ENCODE measurements at regions not wholly inside any gene's neighbourhood (a gene's known extent, or its start where the extent isn't known, plus 50 kb on each side); places are given as distances from the start of the nearest gene placed in this dataset.
A peak's percentile ranks its signal among the peaks of the same experiment; 100 is the strongest.

GRCh38 chr5:174831031-174831660, 106.8 kb downstream of the MSX2 start:
- Histone ChIP-seq H3K9me2 (replicated peaks; ENCODE audit: insufficient read depth, low read length) (no peaks in the 10 kb centered on the region), H3K27ac (ENCODE audit: low read length) (no peak overlapping the region), H3K4me3 (ENCODE audit: low read length) (no peak overlapping the region), H3K9ac (ENCODE audit: low read length) (no peak overlapping the region), H2AFZ (ENCODE audit: low read length) (no peak overlapping the region), H3K27me3 (ENCODE audit: low read length) (0 out of 2 replicates have a peak, but pooled peaks cover 2% of the 10 kb centered on the region), H3K9me3 (ENCODE audit: low read length) (no peaks in the 10 kb centered on the region), H4K20me1 (ENCODE audit: insufficient read depth, low read depth, low read length) (no peaks in the 10 kb centered on the region), H3K36me3 (ENCODE audit: insufficient read depth, low read length) (no peaks in the 10 kb centered on the region), H3K4me1 (ENCODE audit: low read length) (no peaks in the 10 kb centered on the region), H3K79me2 (ENCODE audit: low read length) (no peaks in the 10 kb centered on the region), H3K4me2 (ENCODE audit: low read depth, low read length, poor library complexity, severe bottlenecking) (no peak overlapping the region)
- no peak for DNase-seq

DNA sequence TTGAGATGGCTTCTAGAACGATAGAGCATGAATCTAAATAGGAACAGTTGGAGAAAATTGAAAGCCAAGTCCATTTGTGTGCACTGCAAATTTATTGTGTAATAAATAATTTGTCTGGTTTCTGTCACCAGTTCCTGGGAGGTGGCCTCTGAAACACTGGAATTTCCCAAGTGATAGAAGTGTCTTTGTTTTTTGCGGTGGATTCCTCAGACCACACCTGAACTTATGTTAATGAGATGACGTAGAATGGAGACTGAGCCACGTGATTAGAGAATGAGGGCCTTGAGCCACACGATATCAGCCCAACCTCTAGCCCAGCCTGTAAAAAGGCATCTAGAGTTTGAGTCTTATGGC, 105.1 kb downstream of the MSX2 start:
- Histone ChIP-seq H3K4me3 (ENCODE audit: low read length) (no peak overlapping the region), H3K9me3 (ENCODE audit: low read length) (no peaks in the 10 kb centered on the region), H3K27ac (ENCODE audit: low read length) (no peak overlapping the region), H3K36me3 (ENCODE audit: insufficient read depth, low read length) (no peaks in the 10 kb centered on the region), H3K27me3 (ENCODE audit: low read length) (0 out of 2 replicates have a peak, but pooled peaks cover 2% of the 10 kb centered on the region), H3K4me2 (ENCODE audit: low read depth, low read length, poor library complexity, severe bottlenecking) (no peak overlapping the region), H4K20me1 (ENCODE audit: insufficient read depth, low read depth, low read length) (no peaks in the 10 kb centered on the region), H3K9me2 (replicated peaks; ENCODE audit: insufficient read depth, low read length) (no peaks in the 10 kb centered on the region), H2AFZ (ENCODE audit: low read length) (no peak overlapping the region), H3K79me2 (ENCODE audit: low read length) (no peaks in the 10 kb centered on the region), H3K9ac (ENCODE audit: low read length) (no peak overlapping the region), H3K4me1 (ENCODE audit: low read length) (no peaks in the 10 kb centered on the region)
- DNase-seq: no peak

GRCh38 chr5:174828804-174829510, 104.6 kb downstream of the MSX2 start:
- Histone ChIP-seq H3K4me1 (ENCODE audit: low read length) (no peaks in the 10 kb centered on the region), H3K27me3 (ENCODE audit: low read length) (0 out of 2 replicates have a peak, but pooled peaks cover 2% of the 10 kb centered on the region), H3K4me3 (ENCODE audit: low read length) (no peak overlapping the region), H3K9me3 (ENCODE audit: low read length) (no peaks in the 10 kb centered on the region), H3K36me3 (ENCODE audit: insufficient read depth, low read length) (no peaks in the 10 kb centered on the region), H3K9ac (ENCODE audit: low read length) (no peak overlapping the region), H3K9me2 (replicated peaks; ENCODE audit: insufficient read depth, low read length) (no peaks in the 10 kb centered on the region), H4K20me1 (ENCODE audit: insufficient read depth, low read depth, low read length) (no peaks in the 10 kb centered on the region), H3K27ac (ENCODE audit: low read length) (no peak overlapping the region), H3K4me2 (ENCODE audit: low read depth, low read length, poor library complexity, severe bottlenecking) (no peak overlapping the region), H2AFZ (ENCODE audit: low read length) (no peak overlapping the region), H3K79me2 (ENCODE audit: low read length) (no peaks in the 10 kb centered on the region)
- DNase-seq: no peak

- Histone ChIP-seq H3K27ac (ENCODE audit: low read length) (no peak overlapping the region), H3K79me2 (ENCODE audit: low read length) (no peaks in the 10 kb centered on the region), H3K9me3 (ENCODE audit: low read length) (no peaks in the 10 kb centered on the region), H3K9me2 (replicated peaks; ENCODE audit: insufficient read depth, low read length) (no peaks in the 10 kb centered on the region), H3K27me3 (ENCODE audit: low read length) (0 out of 2 replicates have a peak, but pooled peaks cover 2% of the 10 kb centered on the region), H2AFZ (ENCODE audit: low read length) (no peak overlapping the region), H3K4me1 (ENCODE audit: low read length) (no peaks in the 10 kb centered on the region), H3K4me3 (ENCODE audit: low read length) (no peak overlapping the region), H4K20me1 (ENCODE audit: insufficient read depth, low read depth, low read length) (no peaks in the 10 kb centered on the region), H3K9ac (ENCODE audit: low read length) (no peak overlapping the region), H3K4me2 (ENCODE audit: low read depth, low read length, poor library complexity, severe bottlenecking) (no peak overlapping the region), H3K36me3 (ENCODE audit: insufficient read depth, low read length) (no peaks in the 10 kb centered on the region)
- no peak for DNase-seq
Measured at GRCh38 chr5:174827558-174827957, 103.2 kb downstream of the MSX2 start.

DNA sequence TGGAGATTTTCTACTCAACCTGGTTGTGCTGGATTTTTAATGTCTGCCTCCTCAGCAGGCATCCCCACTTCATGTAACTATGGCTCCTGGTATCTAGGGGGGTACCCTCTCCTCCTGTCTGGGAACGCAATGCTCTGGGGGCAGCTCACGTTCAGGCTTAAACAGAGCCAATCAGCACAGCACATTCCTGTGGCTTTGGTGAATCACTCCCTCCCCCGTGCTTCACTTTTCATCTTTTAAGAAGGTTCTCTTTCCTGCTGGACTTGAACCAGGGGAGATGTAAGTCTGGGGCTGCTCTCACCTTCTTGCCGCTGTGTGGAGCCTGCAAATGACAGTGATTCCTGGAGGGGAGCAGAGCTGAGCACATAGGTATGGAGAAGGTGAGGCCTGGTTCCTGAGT, 101.2 kb downstream of the MSX2 start:
- no peak overlapping the region for H3K9ac ChIP-seq (ENCODE audit: low read length)
- H3K27me3 ChIP-seq (ENCODE audit: low read length): no peaks in the 10 kb centered on the region
- H3K9me2 ChIP-seq (replicated peaks; ENCODE audit: insufficient read depth, low read length): no peaks in the 10 kb centered on the region
- no peak overlapping the region for H3K27ac ChIP-seq (ENCODE audit: low read length)
- H3K4me1 ChIP-seq (ENCODE audit: low read length): no peaks in the 10 kb centered on the region
- no peak overlapping the region for H3K4me3 ChIP-seq (ENCODE audit: low read length)
- DNase-seq: no peak
- no peaks in the 10 kb centered on the region for H3K79me2 ChIP-seq (ENCODE audit: low read length)
- H3K4me2 ChIP-seq (ENCODE audit: low read depth, low read length, poor library complexity, severe bottlenecking): no peak overlapping the region
- H3K9me3 ChIP-seq (ENCODE audit: low read length): no peaks in the 10 kb centered on the region
- H3K36me3 ChIP-seq (ENCODE audit: insufficient read depth, low read length): no peaks in the 10 kb centered on the region
- H2AFZ ChIP-seq (ENCODE audit: low read length): no peak overlapping the region
- H4K20me1 ChIP-seq (ENCODE audit: insufficient read depth, low read depth, low read length): no peaks in the 10 kb centered on the region

- no peak overlapping the region for H3K9ac ChIP-seq (ENCODE audit: low read length)
- H2AFZ ChIP-seq (ENCODE audit: low read length): no peak overlapping the region
- H3K27me3 ChIP-seq (ENCODE audit: low read length): no peaks in the 10 kb centered on the region
- H3K27ac ChIP-seq (ENCODE audit: low read length): no peak overlapping the region
- H3K4me2 ChIP-seq (ENCODE audit: low read depth, low read length, poor library complexity, severe bottlenecking): no peak overlapping the region
- H3K36me3 ChIP-seq (ENCODE audit: insufficient read depth, low read length): no peaks in the 10 kb centered on the region
- H4K20me1 ChIP-seq (ENCODE audit: insufficient read depth, low read depth, low read length): no peaks in the 10 kb centered on the region
- no peaks in the 10 kb centered on the region for H3K79me2 ChIP-seq (ENCODE audit: low read length)
- no peaks in the 10 kb centered on the region for H3K4me1 ChIP-seq (ENCODE audit: low read length)
- H3K9me2 ChIP-seq (replicated peaks; ENCODE audit: insufficient read depth, low read length): no peaks in the 10 kb centered on the region
- H3K9me3 ChIP-seq (ENCODE audit: low read length): no peaks in the 10 kb centered on the region
- no peak for DNase-seq
- H3K4me3 ChIP-seq (ENCODE audit: low read length): no peak overlapping the region
Measured at GRCh38 chr5:174818430-174818829, 94.0 kb downstream of the MSX2 start.

DNA sequence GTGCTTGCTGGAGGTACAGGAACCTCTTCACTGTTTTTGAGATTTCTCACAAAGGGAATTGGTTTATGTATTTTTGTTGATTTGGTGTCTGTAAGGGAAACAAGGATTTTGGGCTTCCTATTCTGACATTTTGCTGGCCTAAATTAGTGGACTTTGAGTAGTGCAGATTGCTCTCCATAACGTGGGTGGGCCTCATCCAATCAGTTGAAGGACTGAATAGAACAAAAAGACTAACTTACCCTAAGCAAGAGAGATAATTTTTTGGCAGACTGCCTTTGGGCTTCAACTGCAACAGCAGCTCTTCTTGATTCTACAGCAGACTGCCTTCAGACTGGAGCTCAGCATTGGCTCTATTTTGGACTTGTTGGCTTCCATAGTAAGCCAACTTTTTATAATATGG, 93.2 kb downstream of the MSX2 start:
- no peak overlapping the region for H2AFZ ChIP-seq (ENCODE audit: low read length)
- no peak overlapping the region for H3K27ac ChIP-seq (ENCODE audit: low read length)
- H3K79me2 ChIP-seq (ENCODE audit: low read length): no peaks in the 10 kb centered on the region
- no peak overlapping the region for H3K4me2 ChIP-seq (ENCODE audit: low read depth, low read length, poor library complexity, severe bottlenecking)
- H3K27me3 ChIP-seq (ENCODE audit: low read length): no peaks in the 10 kb centered on the region
- H3K9ac ChIP-seq (ENCODE audit: low read length): no peak overlapping the region
- H3K36me3 ChIP-seq (ENCODE audit: insufficient read depth, low read length): no peaks in the 10 kb centered on the region
- H3K9me2 ChIP-seq (replicated peaks; ENCODE audit: insufficient read depth, low read length): no peaks in the 10 kb centered on the region
- no peaks in the 10 kb centered on the region for H4K20me1 ChIP-seq (ENCODE audit: insufficient read depth, low read depth, low read length)
- DNase-seq: no peak
- no peak overlapping the region for H3K4me3 ChIP-seq (ENCODE audit: low read length)
- H3K9me3 ChIP-seq (ENCODE audit: low read length): no peaks in the 10 kb centered on the region
- H3K4me1 ChIP-seq (ENCODE audit: low read length): no peaks in the 10 kb centered on the region

DNA sequence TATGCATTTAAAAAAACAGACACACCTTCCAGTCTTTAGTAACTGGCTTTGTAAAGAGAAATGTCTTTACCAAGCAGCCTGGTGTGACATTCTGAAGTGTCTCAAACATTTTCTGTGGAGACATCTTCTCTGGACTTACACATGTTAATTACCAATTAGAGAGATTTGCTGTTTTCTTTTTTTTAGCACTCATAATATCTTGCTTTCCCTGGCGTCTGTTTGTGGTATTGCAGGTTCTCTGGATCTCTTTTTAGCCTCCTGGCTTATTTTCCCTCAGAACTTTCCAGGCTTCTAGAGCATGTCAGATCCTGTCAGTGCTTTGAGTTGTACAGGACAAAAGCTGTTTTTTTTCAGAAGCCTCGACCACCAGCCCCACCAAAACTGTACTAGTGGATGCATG, 92.5 kb downstream of the MSX2 start:
- Histone ChIP-seq H3K9me2 (replicated peaks; ENCODE audit: insufficient read depth, low read length) (no peaks in the 10 kb centered on the region), H3K4me3 (ENCODE audit: low read length) (no peak overlapping the region), H3K4me1 (ENCODE audit: low read length) (no peaks in the 10 kb centered on the region), H3K79me2 (ENCODE audit: low read length) (no peaks in the 10 kb centered on the region), H3K9me3 (ENCODE audit: low read length) (no peaks in the 10 kb centered on the region), H3K27ac (ENCODE audit: low read length) (no peak overlapping the region), H4K20me1 (ENCODE audit: insufficient read depth, low read depth, low read length) (no peaks in the 10 kb centered on the region), H3K4me2 (ENCODE audit: low read depth, low read length, poor library complexity, severe bottlenecking) (no peak overlapping the region), H3K27me3 (ENCODE audit: low read length) (no peaks in the 10 kb centered on the region), H2AFZ (ENCODE audit: low read length) (no peak overlapping the region), H3K36me3 (ENCODE audit: insufficient read depth, low read length) (no peaks in the 10 kb centered on the region), H3K9ac (ENCODE audit: low read length) (no peak overlapping the region)
- peak; percentile 50 for DNase-seq
